HL-60 (cell line): ENCODE measurements at regions not wholly inside any gene's neighbourhood (a gene's known extent, or its start where the extent isn't known, plus 50 kb on each side); places are given as distances from the start of the nearest gene placed in this dataset.

Experiments used
- DNase-seq, 2 experiments: peaks; one replicate each; pipeline ENCODE4 v3.0.0-alpha.2; 2010 to 2020; ENCODE audit warnings: low read depth in 1 of 2, low spot score in 1 of 2
- H3K27ac ChIP-seq: fragments of 250-450 bp; sonication (Bioruptor Pico); replicated peaks from 2 replicates; pipeline ENCODE4 v1.5.1; 2020; ENCODE audit warnings: mild to moderate bottlenecking, moderate library complexity
- H3K27me3 ChIP-seq: fragments of 250-450 bp; sonication (Bioruptor Pico); 2 replicates; pipeline ENCODE4 v1.5.1; 2021; ENCODE audit warnings: mild to moderate bottlenecking, moderate library complexity; ENCODE audit not compliant: insufficient read depth, poor library complexity, severe bottlenecking
- H3K4me3 ChIP-seq: replicated peaks from 2 replicates; pipeline ENCODE4 v1.5.1; 2011; ENCODE audit warnings: mild to moderate bottlenecking, control low read depth, low read length; ENCODE audit not compliant: insufficient read depth
- CTCF ChIP-seq: IDR thresholded peaks from one replicate; pipeline ENCODE4 v1.5.1; 2011; ENCODE audit warnings: low read length, control low read depth, inconsistent platforms; ENCODE audit not compliant: insufficient read depth
- GABPA ChIP-seq: IDR thresholded peaks from 2 replicates; pipeline ENCODE4 v1.6.1; 2012; ENCODE audit warnings: low read depth
- POLR2AphosphoS5 ChIP-seq: IDR thresholded peaks from 2 replicates; pipeline ENCODE4 v1.6.1; 2012; ENCODE audit warnings: low read depth
- SPI1 ChIP-seq: IDR thresholded peaks from 2 replicates; pipeline ENCODE4 v1.6.1; 2012; ENCODE audit warnings: low read depth, mild to moderate bottlenecking, borderline replicate concordance
- TF ChIP-seq, protein P1 (sequence below): IDR thresholded peaks from 2 replicates; pipeline ENCODE4 v1.6.1; 2012; ENCODE audit warnings: low read depth; ENCODE audit not compliant: insufficient replicate concordance

- no peak for DNase-seq
- Histone ChIP-seq H3K27ac (no peak overlapping the region), H3K4me3 (no peak overlapping the region), H3K27me3 (peaks cover 2% of the 10 kb centered on the region)
- no peak for TF ChIP-seq POLR2AphosphoS5
- TF ChIP-seq GABPA, result no peak
- TF ChIP-seq CTCF, result no peak
- TF ChIP-seq SPI1, result no peak
Measured at GRCh38 chr2:198664321-198664720, 793.4 kb downstream of the SATB2 start.

DNA sequence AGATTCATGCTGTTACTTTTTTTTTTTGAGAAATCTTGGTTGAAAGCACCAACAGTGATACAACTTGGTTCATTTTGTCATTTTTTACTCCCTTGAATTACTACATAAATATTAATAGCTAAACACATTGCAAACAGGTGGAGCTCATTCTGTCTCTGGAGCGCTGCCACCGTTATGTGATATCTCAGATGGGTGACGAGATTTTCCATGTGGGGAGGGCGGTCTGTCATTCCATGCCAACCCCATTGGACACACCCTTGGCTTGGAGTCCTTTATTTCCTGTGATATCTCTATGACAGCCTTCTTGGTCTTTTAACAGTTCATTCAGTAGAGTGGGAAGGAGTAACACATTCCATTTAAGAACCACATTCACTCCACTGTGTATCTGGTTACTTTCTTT is 794.8 kb downstream of the SATB2 start:
- no peak for DNase-seq
- H3K27me3 ChIP-seq, result peaks cover 2% of the 10 kb centered on the region
- no peak overlapping the region for H3K4me3 ChIP-seq
- no peak for TF ChIP-seq CTCF
- no peak overlapping the region for H3K27ac ChIP-seq

DNA sequence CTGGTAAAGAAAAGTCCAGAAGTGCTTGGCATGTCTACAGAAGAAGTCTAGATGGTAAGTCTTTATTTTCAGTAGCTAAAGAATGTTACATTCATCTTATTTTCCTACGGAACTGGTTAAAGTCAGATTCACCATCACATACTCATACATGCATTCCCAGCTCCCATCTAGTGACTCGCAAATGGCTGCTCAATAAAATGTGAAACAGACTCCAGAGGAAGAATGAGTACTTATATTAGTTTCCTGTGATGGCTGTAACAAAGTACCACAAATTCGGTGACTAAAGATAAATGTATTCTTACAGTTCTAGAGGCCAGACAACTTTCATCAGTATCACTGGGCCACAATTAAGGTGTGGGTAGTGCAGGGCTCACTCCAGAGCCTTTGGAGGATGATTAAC is 797.2 kb downstream of the SATB2 start:
- no peak for DNase-seq
- Histone ChIP-seq H3K4me3 (no peak overlapping the region), H3K27ac (no peak overlapping the region), H3K27me3 (peaks cover 2% of the 10 kb centered on the region)
- TF ChIP-seq SPI1, result no peak
- no peak for TF ChIP-seq POLR2AphosphoS5
- TF ChIP-seq GABPA, result no peak
- no peak for TF ChIP-seq CTCF
- TF ChIP-seq, protein P1, sequence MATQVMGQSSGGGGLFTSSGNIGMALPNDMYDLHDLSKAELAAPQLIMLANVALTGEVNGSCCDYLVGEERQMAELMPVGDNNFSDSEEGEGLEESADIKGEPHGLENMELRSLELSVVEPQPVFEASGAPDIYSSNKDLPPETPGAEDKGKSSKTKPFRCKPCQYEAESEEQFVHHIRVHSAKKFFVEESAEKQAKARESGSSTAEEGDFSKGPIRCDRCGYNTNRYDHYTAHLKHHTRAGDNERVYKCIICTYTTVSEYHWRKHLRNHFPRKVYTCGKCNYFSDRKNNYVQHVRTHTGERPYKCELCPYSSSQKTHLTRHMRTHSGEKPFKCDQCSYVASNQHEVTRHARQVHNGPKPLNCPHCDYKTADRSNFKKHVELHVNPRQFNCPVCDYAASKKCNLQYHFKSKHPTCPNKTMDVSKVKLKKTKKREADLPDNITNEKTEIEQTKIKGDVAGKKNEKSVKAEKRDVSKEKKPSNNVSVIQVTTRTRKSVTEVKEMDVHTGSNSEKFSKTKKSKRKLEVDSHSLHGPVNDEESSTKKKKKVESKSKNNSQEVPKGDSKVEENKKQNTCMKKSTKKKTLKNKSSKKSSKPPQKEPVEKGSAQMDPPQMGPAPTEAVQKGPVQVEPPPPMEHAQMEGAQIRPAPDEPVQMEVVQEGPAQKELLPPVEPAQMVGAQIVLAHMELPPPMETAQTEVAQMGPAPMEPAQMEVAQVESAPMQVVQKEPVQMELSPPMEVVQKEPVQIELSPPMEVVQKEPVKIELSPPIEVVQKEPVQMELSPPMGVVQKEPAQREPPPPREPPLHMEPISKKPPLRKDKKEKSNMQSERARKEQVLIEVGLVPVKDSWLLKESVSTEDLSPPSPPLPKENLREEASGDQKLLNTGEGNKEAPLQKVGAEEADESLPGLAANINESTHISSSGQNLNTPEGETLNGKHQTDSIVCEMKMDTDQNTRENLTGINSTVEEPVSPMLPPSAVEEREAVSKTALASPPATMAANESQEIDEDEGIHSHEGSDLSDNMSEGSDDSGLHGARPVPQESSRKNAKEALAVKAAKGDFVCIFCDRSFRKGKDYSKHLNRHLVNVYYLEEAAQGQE, result no peak

GRCh38 chr2:198659096-198659870 is 798.5 kb downstream of the SATB2 start:
- no peak for DNase-seq
- Histone ChIP-seq H3K4me3 (no peak overlapping the region), H3K27me3 (peaks cover 2% of the 10 kb centered on the region), H3K27ac (no peak overlapping the region)
- TF ChIP-seq GABPA, result no peak
- TF ChIP-seq, protein P1, result no peak
- TF ChIP-seq CTCF, result no peak
- TF ChIP-seq SPI1, result no peak
- TF ChIP-seq POLR2AphosphoS5, result no peak
